DOHH2 (cell line): ENCODE measurements at regions not wholly inside any gene's neighbourhood (a gene's known extent, or its start where the extent isn't known, plus 50 kb on each side); places are given as distances from the start of the nearest gene placed in this dataset.

Experiments
- CTCF ChIP-seq: fragments of 200-600 bp; sonication (generic); IDR thresholded peaks from one replicate; pipeline ENCODE4 v1.5.1; 2014; ENCODE audit warnings: antibody characterized with exemption, mild to moderate bottlenecking, low read depth, low read length; ENCODE audit not compliant: poor library complexity, severe bottlenecking
- EZH2phosphoT487 ChIP-seq: fragments of 200-600 bp; sonication (generic); IDR thresholded peaks from 2 replicates; pipeline ENCODE4 v1.6.1; 2017; ENCODE audit warnings: borderline replicate concordance, mild to moderate bottlenecking, antibody characterized with exemption, low read length, moderate library complexity, mixed read lengths

DNA sequence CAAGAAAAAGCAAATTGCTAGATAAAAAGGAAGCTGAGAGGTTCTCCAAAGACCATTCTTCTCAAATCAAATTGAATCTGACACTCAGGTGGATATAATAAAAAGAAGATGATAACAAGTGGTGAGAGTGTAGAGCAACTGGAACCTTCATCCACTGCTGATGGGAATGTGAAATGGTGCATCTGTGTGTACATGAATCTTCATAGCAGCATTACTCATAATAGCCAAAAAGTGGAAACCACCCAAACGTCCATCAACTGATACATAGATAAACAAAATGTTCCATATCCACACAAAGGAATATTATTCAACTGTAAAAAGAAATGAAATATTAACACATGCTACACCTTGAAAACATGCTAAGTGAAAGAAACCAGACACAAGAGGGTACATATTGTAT lies 357.2 kb upstream of the EPHA4 start:
- TF ChIP-seq CTCF (no peak), EZH2phosphoT487 (no peak)
